DND-41 (cell line): ENCODE measurements at regions not wholly inside any gene's neighbourhood (a gene's known extent, or its start where the extent isn't known, plus 50 kb on each side); places are given as distances from the start of the nearest gene placed in this dataset.

Experiments
- ATAC-seq: fragments of 200-7000 bp; cut with Tn5 transposase; 3 replicates; pipeline ENCODE4 v1.9.1; 2021; ENCODE audit warnings: low read depth; ENCODE audit not compliant: insufficient read depth
- DNase-seq: peaks from one replicate; pipeline ENCODE4 v3.0.0-alpha.2; 2020
- H2AFZ ChIP-seq: 2 replicates; pipeline ENCODE4 v1.6.0; 2012; ENCODE audit warnings: low read depth, low read length
- H3K27ac ChIP-seq: 2 replicates; pipeline ENCODE4 v1.5.1; 2012; ENCODE audit warnings: low read length, inconsistent platforms
- H3K27me3 ChIP-seq: fragments of 200-600 bp; sonication (generic); 2 replicates; pipeline ENCODE4 v1.6.0; 2012; ENCODE audit warnings: low read length, mild to moderate bottlenecking, inconsistent platforms; ENCODE audit not compliant: insufficient read depth, poor library complexity
- H3K36me3 ChIP-seq: 2 replicates; pipeline ENCODE4 v1.5.1; 2012; ENCODE audit warnings: low read length, inconsistent platforms; ENCODE audit not compliant: insufficient read depth
- H3K4me1 ChIP-seq: 2 replicates; pipeline ENCODE4 v1.5.1; 2012; ENCODE audit warnings: mild to moderate bottlenecking, low read length; ENCODE audit not compliant: insufficient read depth
- H3K4me2 ChIP-seq: 2 replicates; pipeline ENCODE4 v1.6.0; 2012; ENCODE audit warnings: mild to moderate bottlenecking, moderate library complexity, low read length, inconsistent platforms; ENCODE audit not compliant: insufficient read depth
- H3K4me3 ChIP-seq, 2 experiments: fragments of 200-600 bp in 1 of 2; shearing (Covaris generic) in 1 of 2; 2 replicates each; pipeline ENCODE4 v1.5.1; 2012 to 2016; ENCODE audit warnings: inconsistent platforms in 2 of 2, low read length in 2 of 2, mild to moderate bottlenecking in 2 of 2, low read depth in 1 of 2, moderate library complexity in 1 of 2
- H3K79me2 ChIP-seq: 2 replicates; pipeline ENCODE4 v1.6.0; 2012; ENCODE audit warnings: low read length, inconsistent platforms; ENCODE audit not compliant: insufficient read depth
- H3K9ac ChIP-seq: 2 replicates; pipeline ENCODE4 v1.6.0; 2012; ENCODE audit warnings: low read depth, mild to moderate bottlenecking, inconsistent platforms, low read length, moderate library complexity
- H3K9me3 ChIP-seq: 2 replicates; pipeline ENCODE4 v1.5.1; 2012; ENCODE audit warnings: low read length, moderate library complexity, mild to moderate bottlenecking, inconsistent platforms; ENCODE audit not compliant: insufficient read depth, severe bottlenecking
- H4K20me1 ChIP-seq: 2 replicates; pipeline ENCODE4 v1.6.0; 2012; ENCODE audit warnings: low read length; ENCODE audit not compliant: insufficient read depth
- EZH2 ChIP-seq: IDR thresholded peaks from 3 replicates; pipeline ENCODE4 v1.6.1; 2012; ENCODE audit warnings: borderline replicate concordance, low read depth, mild to moderate bottlenecking, moderate library complexity, low read length, inconsistent platforms; ENCODE audit not compliant: severe bottlenecking
- TF ChIP-seq, protein P1 (sequence below): IDR thresholded peaks from 2 replicates; pipeline ENCODE4 v1.5.1; 2012; ENCODE audit warnings: borderline replicate concordance, low read length, moderate library complexity, mild to moderate bottlenecking; ENCODE audit not compliant: poor library complexity, severe bottlenecking; ENCODE audit errors: extremely low read depth

DNA sequence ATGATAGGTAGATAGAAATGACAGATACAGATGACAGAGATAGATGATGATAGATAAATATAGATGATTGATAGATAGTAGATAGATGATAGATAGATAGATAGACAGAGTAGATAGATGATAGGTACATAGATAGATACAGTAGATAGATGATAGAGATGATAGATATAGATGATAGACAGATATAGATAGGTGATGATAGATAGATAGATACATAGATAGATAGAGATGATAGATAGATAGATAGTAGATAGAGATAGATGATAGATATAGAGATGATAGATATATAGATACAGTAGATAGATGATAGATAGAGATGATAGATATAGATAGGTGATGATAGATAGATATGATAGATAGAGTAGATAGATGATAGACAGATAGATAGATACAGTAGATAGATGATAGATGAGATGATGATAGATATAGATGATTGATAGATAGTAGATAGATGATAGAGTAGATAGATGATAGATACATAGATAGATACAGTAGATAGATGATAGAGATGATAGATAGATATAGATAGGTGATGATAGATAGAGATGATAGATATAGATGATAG lies 95.7 kb upstream of the SMIM23 start:
- H4K20me1 ChIP-seq = no peaks in the 10 kb centered on the region
- no peak overlapping the region for H3K4me2 ChIP-seq
- H2AFZ ChIP-seq = no peak overlapping the region
- no peak overlapping the region for H3K27ac ChIP-seq
- no peak overlapping the region for H3K9ac ChIP-seq
- H3K79me2 ChIP-seq = no peaks in the 10 kb centered on the region
- H3K9me3 ChIP-seq = no peaks in the 10 kb centered on the region
- H3K36me3 ChIP-seq = no peaks in the 10 kb centered on the region
- TF ChIP-seq, protein P1, sequence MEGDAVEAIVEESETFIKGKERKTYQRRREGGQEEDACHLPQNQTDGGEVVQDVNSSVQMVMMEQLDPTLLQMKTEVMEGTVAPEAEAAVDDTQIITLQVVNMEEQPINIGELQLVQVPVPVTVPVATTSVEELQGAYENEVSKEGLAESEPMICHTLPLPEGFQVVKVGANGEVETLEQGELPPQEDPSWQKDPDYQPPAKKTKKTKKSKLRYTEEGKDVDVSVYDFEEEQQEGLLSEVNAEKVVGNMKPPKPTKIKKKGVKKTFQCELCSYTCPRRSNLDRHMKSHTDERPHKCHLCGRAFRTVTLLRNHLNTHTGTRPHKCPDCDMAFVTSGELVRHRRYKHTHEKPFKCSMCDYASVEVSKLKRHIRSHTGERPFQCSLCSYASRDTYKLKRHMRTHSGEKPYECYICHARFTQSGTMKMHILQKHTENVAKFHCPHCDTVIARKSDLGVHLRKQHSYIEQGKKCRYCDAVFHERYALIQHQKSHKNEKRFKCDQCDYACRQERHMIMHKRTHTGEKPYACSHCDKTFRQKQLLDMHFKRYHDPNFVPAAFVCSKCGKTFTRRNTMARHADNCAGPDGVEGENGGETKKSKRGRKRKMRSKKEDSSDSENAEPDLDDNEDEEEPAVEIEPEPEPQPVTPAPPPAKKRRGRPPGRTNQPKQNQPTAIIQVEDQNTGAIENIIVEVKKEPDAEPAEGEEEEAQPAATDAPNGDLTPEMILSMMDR = no peak
- no peak for TF ChIP-seq EZH2
- peaks cover 3% of the 10 kb centered on the region for H3K27me3 ChIP-seq
- no peak overlapping the region for H3K4me3 ChIP-seq
- no peaks in the 10 kb centered on the region for H3K4me1 ChIP-seq
- no peak for ATAC-seq
- no peak for DNase-seq

DNA sequence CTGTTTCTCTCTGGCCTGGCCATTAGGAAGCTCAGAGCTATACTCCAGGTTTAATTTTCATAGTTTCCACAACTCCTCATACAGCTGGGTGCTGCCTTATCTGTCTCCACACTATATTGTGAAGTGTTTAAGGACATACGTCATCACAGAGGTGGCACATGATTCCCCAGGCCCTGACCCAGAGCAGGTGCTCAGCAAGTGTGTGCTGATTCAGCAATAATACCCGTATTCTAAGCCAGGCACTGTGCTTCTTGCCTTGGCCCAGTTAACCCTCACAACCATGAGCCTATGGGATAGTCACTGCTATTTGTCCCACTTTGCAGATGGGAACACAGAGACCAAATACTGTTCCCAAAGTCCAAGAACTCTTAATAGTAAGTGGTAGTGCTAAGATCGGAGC lies 93.5 kb upstream of the SMIM23 start:
- no peak for DNase-seq
- Histone ChIP-seq H4K20me1 (no peaks in the 10 kb centered on the region), H2AFZ (no peak overlapping the region), H3K9ac (no peak overlapping the region), H3K27me3 (peaks cover 3% of the 10 kb centered on the region), H3K79me2 (no peaks in the 10 kb centered on the region), H3K4me3 (no peak overlapping the region), H3K27ac (no peak overlapping the region), H3K4me2 (no peak overlapping the region), H3K9me3 (no peaks in the 10 kb centered on the region), H3K36me3 (no peaks in the 10 kb centered on the region), H3K4me1 (no peaks in the 10 kb centered on the region)
- ATAC-seq = no peak
- TF ChIP-seq, protein P1 = no peak
- no peak for TF ChIP-seq EZH2

DNA sequence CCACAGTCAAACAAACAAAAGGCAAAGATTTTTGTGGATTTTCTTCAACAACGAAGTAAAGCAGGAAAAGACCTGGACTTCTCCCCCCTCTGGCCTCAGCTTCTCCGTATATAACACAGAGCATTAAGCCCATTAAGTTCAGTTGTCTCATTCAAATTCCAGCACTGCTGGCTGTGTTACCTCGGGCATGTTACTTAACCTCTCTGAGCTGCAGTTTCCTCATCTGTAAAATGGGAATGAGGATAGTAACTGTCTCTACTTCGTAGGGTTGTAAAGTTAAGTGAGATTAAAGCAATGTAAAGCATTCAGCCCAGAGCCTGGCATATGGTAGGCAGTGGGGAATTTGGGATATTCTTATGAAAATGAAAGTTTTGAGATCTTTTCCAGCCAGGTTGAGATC lies 92.7 kb upstream of the SMIM23 start:
- no peaks in the 10 kb centered on the region for H3K9me3 ChIP-seq
- no peak overlapping the region for H3K27ac ChIP-seq
- no peak for DNase-seq
- no peak for ATAC-seq
- H3K4me3 ChIP-seq = no peak overlapping the region
- no peaks in the 10 kb centered on the region for H4K20me1 ChIP-seq
- TF ChIP-seq, protein P1 = no peak
- TF ChIP-seq EZH2 = no peak
- no peak overlapping the region for H3K4me2 ChIP-seq
- no peak overlapping the region for H2AFZ ChIP-seq
- no peaks in the 10 kb centered on the region for H3K36me3 ChIP-seq
- no peaks in the 10 kb centered on the region for H3K79me2 ChIP-seq
- H3K4me1 ChIP-seq = no peaks in the 10 kb centered on the region
- H3K9ac ChIP-seq = no peak overlapping the region
- no peaks in the 10 kb centered on the region for H3K27me3 ChIP-seq

- Histone ChIP-seq H3K9ac (no peak overlapping the region), H3K79me2 (no peaks in the 10 kb centered on the region), H3K4me1 (no peaks in the 10 kb centered on the region), H3K27me3 (no peaks in the 10 kb centered on the region), H3K36me3 (no peaks in the 10 kb centered on the region), H3K27ac (no peak overlapping the region), H3K9me3 (no peaks in the 10 kb centered on the region), H3K4me3 (no peak overlapping the region), H3K4me2 (no peak overlapping the region), H4K20me1 (no peaks in the 10 kb centered on the region), H2AFZ (no peak overlapping the region)
- TF ChIP-seq EZH2 = no peak
- TF ChIP-seq, protein P1 = no peak
- no peak for DNase-seq
- no peak for ATAC-seq
Observed at GRCh38 chr5:171693412-171693811, 92.2 kb upstream of the SMIM23 start.
